HG03354 (cell line): ENCODE measurements at regions not wholly inside any gene's neighbourhood (a gene's known extent, or its start where the extent isn't known, plus 50 kb on each side); places are given as distances from the start of the nearest gene placed in this dataset.
"Not testable (repeated sequence)": the region's sequence is repeated elsewhere in the genome, so short reads cannot be mapped to it uniquely, and the experiment has no call there.

Source experiments
- ATAC-seq: cut with Tn5 transposase; IDR thresholded peaks from one replicate; pipeline ENCODE4 v1.9.1; 2021; ENCODE audit warnings: mild to moderate bottlenecking; ENCODE audit not compliant: unreplicated experiment, poor library complexity, severe bottlenecking

DNA sequence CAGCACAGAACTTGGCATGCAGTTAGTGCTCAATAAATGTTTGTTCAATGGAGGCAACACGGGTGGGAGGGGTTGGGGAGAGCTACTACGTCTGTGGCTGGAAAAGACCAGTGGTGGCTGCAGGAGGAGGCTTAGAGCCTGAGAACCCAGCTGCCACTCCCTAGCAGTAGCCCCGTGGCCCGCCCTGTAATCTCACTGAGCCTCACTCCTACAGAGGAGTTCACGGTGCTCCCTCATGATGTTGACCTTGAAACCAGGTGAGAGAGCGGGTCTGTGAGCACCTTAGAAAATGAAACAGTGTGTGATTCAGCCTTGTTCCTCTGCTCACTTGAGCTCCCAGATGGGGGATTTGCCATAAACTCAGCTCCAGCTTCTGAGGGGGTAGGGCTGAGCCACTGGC, 299.6 kb downstream of the NPHP4 start:
- ATAC-seq: no peak

DNA sequence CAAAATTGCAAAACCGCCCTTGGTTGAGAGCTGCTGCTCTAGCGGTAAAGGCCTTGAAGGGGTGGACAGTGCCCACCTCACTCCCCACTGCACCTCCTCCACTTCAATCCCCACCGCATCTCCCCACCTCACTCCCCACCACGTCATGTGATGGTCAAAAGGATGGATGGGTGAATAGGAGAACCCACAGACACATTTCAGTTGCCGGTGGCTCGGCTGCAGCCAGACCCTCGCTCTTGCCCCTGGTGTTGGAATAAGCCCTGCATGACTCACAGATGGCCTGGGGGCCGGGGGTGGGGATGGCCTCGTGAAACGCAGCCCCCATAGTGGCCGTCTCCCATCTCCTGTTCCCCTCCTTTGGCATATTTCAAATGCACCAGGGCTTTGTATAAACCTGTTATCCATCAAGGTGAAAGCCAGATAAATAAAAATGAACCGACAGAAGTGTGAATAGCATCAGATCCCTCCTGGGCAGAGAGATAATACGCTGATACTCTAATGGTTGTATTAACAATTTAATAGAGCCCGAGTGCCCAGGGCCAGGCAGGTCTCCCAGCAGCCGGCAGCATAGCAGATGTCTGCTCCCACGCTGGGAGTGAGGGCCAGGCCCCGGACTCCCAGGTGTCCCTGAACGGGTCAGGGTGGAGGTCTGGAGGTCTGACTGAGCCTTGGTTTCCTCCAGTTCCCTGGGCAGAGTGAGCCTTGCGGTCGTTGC, 300.3 kb downstream of the NPHP4 start:
- no peak for ATAC-seq

GRCh38 chr1:5690898-5691297, 301.3 kb downstream of the NPHP4 start:
- ATAC-seq: no peak

DNA sequence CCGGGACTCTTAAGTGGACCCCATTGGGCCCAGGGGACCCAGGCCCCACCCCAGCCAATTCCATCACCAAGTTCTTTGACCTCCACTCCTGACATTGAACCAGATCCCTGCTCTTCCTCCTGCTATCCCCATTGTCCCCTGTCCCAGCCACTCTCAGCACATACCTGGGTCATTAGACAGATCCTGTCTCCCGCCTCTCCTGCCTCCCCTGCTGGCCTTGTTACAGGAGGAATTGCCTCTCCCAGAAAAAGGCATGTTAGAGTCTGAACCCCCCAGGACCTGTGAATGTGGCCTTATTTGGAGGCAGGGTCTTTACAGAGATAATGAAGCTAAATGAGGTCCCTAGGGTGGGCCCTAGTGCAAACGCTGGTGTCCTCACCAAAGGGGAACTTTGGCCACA, 301.9 kb downstream of the NPHP4 start:
- no peak for ATAC-seq

- ATAC-seq: no peak
Measured at GRCh38 chr1:5688081-5689077, 303.8 kb downstream of the NPHP4 start.

- ATAC-seq: no peak
Measured at GRCh38 chr1:5686925-5687706, 305.1 kb downstream of the NPHP4 start.

DNA sequence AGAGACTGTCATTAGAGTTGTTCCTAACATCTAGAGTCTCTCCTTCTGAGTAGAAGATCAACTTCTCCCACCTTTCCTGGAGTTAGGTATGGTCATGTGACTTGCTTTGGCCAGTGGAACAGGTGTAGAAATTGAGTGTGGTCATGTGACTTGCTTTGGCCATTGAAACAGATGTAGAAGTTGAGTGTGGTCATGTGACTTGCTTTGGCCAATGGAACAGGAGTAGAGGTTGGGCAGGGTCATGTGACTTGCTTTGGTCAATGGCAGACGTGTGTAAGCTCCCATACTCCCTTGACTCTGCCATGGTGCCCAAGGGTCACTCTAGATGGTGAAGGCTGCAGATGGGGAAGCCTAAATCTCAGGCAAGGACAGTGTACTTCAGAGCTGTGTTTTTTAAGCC, 306.0 kb downstream of the NPHP4 start:
- no peak for ATAC-seq

DNA sequence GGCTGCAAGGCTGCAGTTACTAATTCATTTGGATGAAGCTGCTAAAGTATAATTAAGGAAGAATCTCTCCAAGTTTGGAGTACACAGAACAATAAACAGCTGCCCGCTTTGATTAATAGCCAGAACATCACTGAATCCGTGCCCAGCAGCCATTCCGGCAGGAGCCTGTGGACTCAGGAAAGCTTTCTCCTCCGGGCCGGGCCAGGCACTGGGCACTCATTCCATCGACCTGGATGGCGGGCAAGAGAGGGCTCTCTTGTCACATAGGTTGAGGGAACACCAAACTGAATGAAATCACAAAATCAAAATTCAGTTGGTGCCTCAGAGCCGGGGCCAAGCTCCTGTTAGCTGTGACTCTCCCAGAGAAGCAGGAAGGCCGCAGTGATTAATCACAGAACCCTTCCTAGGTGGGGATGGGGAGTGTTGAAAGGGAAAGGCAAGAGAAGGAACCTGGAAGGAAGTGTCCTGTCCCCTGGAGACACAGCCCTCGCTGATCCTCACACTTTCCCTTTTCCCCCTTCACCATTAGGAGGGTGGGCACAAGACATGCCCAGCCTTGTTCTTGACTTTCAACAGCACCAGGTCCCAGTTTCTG, 306.7 kb downstream of the NPHP4 start:
- no peak for ATAC-seq

GRCh38 chr1:5684791-5685190, 307.4 kb downstream of the NPHP4 start:
- ATAC-seq: no peak

- ATAC-seq: no peak
Measured at GRCh38 chr1:5683446-5683845, 308.8 kb downstream of the NPHP4 start.

GRCh38 chr1:5682626-5683225, 309.5 kb downstream of the NPHP4 start:
- ATAC-seq: no peak

- no peak for ATAC-seq
Measured at GRCh38 chr1:5681654-5682053, 310.6 kb downstream of the NPHP4 start.

DNA sequence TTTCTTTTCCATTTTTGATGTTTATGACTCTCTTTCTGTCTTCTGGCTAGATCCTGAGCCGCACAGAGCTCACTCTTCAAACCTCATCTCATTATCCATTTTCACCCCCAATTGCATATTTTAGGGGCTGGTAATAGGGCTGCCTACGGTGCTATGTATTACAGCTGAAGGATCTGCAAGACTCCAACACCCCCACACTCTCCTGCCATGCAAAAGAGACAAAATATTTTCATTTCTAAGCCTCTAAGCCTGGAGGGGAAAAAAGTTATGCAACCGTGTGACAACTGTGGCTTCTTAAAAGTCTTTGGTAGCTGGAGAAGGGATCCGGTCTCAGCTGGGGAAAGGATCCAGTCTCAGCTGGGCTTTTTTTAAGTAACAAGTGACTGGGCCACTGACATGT, 311.6 kb downstream of the NPHP4 start:
- ATAC-seq: no peak

GRCh38 chr1:5678759-5679158, 313.5 kb downstream of the NPHP4 start:
- no peak for ATAC-seq

DNA sequence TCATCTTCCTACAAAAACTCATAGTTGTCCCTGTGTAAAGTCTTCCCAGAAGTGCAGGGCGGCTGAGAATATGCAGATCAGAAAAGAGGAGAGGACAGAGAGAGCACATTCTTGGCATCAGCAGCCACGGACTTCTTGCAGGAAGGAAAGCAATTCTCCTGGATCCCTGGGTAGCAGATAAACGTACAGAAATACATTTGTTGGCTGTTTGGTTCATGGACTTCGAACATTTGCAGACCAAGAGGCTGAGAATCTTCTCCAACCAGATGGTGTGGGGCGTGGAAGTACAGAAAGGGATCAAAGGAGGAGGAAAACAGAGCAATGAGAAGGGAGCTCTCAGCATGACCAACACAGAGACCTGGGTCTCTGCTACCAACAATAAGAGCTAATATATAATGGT, 319.9 kb downstream of the NPHP4 start:
- ATAC-seq: not testable (repeated sequence)

DNA sequence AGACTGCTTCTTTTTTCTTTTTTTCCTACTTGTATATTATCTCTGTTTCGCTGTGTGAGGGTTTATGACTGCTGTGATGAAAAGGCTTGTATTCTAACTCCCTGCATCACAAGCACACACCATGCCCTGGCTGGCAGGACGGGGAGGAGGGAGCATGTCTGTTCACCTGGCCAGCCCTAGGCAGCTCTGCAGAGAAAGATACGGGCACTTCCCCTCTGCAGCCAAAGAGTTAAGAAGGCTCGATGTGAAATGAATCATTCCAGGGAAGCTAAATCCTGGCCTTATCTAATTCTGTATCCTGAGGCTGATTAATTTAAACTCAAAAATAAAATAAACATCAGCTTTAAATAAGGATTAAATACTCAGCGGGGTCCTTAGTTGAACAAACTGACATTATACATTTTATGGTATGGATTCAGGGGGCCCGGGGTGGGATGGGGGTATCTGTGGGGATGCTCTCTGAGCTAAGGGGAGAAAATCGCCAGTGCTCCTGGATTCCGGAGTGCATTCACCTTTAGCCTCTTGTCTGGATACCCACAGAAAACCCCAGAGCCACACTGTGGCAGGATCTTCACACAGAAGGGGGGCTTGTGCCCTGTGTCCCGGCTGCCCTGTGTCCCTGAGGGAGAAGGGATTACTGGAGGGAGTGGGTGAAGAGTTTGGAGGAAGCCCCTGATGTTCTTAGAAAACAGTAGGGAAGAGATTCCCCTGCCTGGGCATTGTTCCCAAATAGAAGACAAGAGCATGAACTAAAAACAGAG, 321.5 kb downstream of the NPHP4 start:
- ATAC-seq: no peak

DNA sequence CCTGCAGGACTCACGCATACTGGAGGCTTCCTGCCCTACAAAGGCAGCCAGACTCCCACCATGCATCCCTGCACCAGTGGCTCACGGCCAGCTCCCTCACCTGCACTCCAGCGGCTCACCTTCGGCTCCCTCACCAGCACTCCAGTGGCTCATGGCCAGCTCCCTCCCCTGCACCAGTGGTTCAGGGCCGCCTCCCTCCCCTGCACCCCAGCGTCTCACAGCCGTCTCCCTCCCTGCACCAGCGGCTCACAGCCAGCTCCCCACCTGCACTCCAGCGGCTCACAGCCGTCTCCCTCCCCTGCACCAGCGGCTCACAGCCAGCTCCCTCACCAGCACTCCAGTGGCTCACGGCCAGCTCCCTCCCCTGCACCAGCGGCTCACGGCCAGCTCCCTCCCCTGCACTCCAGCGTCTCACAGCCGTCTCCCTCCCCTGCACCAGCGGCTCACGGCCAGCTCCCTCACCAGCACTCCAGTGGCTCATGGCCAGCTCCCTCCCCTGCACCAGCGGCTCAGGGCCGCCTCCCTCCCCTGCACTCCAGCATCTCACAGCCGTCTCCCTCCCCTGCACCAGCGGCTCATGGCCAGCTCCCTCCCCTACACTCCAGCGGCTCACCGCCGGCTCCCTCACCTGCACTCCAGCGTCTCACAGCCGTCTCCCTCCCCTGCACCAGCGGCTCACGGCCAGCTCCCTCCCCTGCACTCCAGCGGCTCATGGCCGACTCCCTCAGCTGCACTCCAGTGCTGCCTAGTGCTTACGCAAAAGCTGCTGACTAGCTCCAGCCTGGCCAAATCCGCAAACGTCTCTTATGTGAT, 324.5 kb downstream of the NPHP4 start:
- no peak for ATAC-seq
